CD4-positive, alpha-beta T cell treated with Interleukin-17A for 4 hours (primary cell): ENCODE measurements at regions not wholly inside any gene's neighbourhood (a gene's known extent, or its start where the extent isn't known, plus 50 kb on each side); places are given as distances from the start of the nearest gene placed in this dataset.
"Not testable (repeated sequence)": the region's sequence is repeated elsewhere in the genome, so short reads cannot be mapped to it uniquely, and the experiment has no call there.

Experiments
- DNase-seq: peaks from one replicate; pipeline ENCODE4 v3.0.0-alpha.2; 2020; ENCODE audit warnings: mixed read lengths

DNA sequence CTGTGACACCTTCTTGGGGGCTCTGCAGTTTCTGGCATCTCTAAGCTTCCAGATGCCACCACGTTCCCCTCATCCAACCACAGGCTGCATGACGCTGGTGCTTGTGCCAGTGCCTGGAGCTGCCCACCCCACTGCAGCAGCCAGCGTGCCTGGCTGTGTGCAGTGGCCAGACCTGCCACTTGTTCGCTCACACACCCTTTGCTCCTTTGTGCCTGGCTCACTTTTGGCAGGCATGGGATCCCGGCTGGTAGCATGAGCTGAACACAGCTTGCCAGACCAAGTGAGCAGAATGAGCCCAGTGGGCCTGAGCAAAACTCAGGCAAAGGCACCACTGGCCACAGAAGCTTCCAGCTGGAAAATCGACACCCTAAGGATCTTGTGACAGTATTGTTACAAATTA lies 562.9 kb upstream of the ACO1 start:
- DNase-seq, result no peak

GRCh38 chr9:31823365-31823764 lies 561.1 kb upstream of the ACO1 start:
- no peak for DNase-seq

DNA sequence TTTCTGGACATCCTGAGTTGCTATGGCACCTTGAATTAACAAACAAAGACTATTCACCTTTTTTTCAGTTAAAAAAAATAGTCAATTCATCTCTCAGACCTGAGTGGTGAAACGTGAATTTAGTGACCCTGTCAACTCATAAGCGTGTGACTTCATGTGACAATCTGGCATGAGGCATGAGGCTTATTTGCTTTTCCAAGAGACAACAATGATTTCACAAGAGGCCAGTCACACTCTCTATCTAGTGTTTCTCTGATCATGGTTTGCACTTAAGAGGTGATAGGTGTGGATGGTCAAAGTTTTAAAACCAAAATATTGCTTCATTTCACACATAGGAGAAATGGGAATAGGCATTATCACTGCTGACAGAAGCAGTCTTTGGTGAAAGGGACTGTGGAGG lies 559.6 kb upstream of the ACO1 start:
- no peak for DNase-seq

GRCh38 chr9:31837211-31837610 lies 547.2 kb upstream of the ACO1 start:
- DNase-seq, result no peak

DNA sequence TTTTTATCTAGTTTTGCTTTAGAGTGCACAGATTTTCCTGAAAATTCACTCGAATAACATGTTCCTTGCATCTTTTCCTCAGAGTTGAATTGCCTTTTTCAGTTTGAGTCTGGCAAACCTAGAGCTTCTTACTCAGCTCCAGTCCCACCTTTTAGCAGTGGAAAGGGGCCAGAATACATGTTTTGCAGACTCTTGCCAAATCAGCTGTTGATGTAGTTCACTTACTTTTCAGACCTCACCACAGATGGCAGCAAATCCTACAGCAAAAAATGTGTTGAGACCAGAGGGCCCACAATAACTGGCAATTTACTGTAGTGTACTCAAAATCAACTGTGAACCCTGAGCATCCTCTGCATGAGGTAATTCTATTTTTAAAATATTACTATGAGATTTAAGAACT lies 545.2 kb upstream of the ACO1 start:
- no peak for DNase-seq

- no peak for DNase-seq
Measured at GRCh38 chr9:31840702-31841101, 543.7 kb upstream of the ACO1 start.

DNA sequence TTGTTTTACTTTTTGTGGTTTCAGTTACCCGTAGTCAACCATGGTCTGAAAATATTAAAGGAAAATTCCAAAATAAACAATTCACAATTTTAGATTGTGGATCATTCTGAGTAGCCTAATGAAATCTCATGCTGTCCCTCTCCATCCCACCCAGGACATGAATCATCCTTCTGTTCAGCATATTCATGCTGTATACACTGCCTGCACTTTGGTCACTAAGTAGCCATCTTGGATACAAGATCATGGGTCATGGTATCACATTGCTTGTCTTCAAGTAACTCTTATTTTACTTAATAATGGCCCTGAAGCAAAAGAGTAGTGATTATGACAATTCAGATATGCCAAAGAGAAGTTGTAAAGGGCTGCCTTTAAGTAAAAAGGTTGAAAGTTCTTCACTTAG lies 536.5 kb upstream of the ACO1 start:
- no peak for DNase-seq

DNA sequence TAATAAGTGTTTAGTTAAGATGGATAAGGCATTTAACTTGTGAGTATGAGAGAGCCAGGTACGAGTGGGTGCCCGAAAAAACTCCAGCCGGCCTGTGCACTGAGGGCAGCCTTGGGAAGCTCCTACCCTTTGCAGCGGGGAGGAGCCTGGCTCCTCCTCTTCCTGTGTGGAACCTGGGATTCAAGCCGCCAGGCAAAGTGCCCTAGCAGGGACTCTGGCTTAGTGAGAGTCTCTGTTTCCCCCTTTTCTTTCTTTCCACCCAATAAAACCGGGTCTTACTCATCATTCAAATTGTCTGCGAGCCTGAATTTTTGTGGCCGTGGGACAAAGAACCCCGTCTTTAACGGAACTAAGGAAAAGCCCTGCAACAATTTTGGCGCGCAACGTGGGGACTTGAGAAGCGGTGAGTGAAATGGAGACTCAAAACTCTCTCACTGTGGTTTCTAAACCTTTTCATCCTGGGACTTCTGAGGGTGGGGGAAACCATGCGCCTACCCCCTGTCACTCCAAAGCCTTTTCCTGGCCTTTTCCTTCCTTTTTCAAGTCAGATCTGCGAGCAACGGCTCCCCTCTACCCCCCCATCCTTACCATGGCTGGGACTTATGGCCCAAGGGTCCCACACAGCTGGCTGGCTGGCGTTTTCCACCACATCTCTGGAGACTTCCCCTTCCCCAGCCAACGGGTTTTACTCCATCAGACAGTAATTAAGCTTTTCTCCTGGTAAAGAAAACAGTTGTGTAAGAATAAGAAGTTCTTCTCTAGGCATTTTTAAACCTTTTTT lies 535.7 kb upstream of the ACO1 start:
- DNase-seq, result no peak

DNA sequence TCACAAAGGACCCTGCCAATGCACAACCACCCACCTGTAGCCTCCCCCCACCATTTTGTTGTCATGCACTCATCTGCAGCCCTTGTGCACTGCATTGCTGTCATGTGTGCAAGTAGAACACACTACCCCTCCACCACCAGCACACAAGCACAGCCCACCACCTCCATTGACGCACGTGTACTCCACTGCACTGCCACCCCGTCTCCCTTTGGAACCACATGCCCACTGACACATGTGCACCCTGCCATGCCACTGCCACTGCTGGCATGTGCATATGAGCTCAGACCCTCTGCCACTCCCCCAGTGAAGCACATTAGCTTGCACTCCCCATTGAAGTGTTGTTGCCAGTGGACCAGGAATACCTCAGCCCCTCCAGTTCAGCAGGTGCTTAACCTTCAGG lies 530.3 kb upstream of the ACO1 start:
- DNase-seq, result no peak

GRCh38 chr9:31868830-31869229 lies 515.6 kb upstream of the ACO1 start:
- no peak for DNase-seq

- DNase-seq, result no peak
Measured at GRCh38 chr9:31870276-31870675, 514.2 kb upstream of the ACO1 start.

DNA sequence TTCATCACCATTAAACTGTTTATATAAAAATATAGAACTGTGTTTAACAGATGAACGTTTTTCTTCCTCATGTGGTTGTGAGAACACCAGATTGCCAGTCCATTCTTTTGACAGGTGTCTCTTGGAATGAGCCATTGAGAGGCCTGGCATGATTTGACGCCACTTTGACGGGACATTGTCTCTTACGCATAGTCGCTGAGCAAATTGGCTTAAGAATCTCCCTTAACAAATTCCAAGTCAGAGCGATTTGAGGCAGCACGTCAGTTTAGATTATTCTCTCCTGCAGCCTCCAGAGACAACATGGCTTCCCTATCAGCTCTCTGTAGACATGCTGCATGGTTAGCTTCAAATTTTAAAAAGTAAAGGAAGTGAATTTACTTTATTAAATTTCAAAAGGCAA lies 510.7 kb upstream of the ACO1 start:
- no peak for DNase-seq

DNA sequence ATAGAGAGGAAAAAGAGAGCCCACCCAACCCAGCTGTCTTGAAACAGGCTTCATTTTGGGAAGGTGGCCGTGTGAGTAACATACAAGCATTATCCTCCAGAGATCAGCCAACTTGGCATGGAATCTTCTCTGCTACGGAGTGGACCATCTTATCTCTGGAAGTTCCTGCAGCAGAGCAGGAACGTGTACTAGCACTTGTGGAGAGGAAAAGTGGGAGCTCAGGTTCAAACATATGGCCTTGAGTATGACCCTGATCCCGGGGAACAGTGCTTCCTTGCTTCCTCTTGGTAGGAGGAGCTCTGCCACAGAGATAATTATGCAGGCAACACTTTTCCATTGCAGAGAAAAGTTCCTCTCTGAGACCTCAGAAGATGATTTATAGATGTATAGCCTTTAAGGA lies 490.4 kb upstream of the ACO1 start:
- no peak for DNase-seq

DNA sequence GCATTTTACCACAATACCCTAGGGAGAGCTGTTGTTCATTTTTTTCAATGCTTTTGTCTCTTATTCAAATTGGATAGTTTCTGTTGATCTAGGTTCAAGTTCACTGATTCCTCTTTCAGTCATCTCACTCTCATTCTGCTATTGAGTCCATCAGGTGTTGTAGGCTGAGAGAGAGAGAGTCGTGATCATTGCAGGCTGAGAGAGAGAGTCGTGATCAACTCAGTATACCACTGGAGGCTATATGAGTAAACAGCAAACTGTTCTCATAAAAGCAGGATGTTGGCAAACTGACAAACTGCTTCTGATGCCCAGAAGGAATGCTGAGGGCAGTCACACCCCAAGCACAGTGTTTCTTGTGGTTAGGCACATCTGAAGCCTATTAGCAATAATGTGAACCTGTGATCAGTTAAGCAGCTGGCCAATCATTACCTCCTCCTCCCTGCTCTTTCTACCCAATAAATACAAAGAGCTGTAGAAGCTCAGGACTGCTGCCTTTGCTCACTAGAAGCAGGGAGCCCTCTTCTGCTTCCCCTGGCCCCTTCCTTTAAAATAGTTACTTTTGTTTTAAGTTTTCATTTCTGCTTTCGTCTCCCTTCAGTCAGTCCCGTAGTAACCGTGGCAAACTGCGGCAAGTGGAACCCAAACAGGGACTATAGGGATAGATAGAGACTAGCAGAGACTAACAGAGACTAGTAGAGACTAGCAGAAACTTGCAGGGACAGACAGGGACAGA lies 476.1 kb upstream of the ACO1 start:
- DNase-seq, result no peak

DNA sequence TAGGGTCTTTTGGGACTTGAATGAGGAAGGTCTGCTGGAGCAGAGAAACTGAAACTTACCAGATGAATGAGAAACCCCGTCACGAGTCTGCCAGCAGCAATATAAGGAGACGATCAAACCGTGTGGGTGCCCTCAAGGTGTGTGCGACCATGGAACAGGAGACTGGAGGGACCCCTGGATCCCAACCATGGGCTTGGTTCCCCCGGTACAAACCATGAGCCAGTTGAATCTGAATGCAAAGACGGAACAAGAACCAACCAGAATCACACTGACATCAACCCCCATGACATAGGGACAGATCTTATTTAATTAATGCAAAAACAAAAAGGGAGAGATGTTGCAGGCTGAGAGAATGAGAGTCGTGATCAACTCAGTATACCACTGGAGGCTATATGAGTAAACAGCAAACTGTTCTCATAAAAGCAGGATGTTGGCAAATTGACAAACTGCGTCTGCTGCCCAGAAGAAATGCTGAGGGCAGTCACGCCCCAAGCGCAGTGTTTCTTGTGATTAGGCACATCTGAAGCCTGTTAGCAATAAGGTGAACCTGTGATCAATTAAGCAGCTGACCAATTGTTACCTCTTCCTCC lies 475.5 kb upstream of the ACO1 start:
- DNase-seq, result no peak

GRCh38 chr9:31912636-31913035 lies 471.8 kb upstream of the ACO1 start:
- DNase-seq, result no peak

DNA sequence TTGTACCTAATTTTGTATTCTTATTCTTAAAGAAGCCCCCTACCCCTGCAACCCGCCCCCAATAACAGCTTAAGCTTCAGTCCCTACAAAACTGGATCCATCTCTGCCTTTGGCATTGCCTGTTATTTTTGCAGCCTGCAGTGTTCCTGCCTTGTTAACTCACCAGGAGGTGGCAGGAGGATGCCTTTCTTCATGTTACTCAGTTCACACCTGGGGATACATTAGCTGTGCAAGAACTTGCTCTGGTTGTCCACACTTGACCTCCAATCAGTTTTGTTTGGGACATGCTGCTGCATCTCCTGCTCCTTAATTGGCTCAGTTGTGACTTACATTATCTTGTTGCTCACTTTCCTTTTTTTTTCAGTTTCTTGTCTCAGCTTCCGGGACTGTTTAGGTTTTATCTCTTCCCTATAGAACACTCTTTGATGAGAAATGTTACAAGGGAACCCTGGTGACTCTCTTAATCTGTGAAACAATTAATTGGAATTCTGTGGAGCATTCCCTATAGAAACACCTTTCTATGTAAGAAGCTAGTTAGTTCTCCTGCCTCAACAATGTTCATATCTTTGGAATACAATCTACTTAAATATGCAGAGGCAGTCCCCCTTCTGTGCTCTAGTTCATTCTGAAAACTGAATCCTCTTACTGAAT lies 467.7 kb upstream of the ACO1 start:
- no peak for DNase-seq

GRCh38 chr9:31937737-31938136 lies 446.7 kb upstream of the ACO1 start:
- not testable (repeated sequence) for DNase-seq

DNA sequence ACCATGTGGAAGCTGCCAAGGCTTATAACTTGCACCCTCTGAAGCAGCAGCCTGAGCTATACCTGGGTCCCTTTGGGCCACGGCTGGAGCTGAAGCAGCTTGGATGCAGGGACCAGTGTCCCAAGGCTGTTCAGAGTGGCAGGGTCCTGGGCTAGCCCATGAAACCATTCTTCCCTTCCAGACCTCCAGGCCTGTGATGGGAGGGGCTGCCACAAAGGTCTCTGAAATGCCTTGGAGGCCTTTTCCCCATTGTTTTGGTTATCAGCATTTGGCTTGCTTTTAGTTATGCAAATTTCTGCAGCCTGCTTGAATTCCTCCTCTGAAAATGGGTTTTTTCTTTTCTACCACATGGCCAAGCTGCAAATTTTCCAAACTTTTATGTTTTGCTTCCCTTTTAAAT lies 433.7 kb upstream of the ACO1 start:
- DNase-seq, result no peak

- DNase-seq, result no peak
Measured at GRCh38 chr9:31958572-31958971, 425.9 kb upstream of the ACO1 start.

DNA sequence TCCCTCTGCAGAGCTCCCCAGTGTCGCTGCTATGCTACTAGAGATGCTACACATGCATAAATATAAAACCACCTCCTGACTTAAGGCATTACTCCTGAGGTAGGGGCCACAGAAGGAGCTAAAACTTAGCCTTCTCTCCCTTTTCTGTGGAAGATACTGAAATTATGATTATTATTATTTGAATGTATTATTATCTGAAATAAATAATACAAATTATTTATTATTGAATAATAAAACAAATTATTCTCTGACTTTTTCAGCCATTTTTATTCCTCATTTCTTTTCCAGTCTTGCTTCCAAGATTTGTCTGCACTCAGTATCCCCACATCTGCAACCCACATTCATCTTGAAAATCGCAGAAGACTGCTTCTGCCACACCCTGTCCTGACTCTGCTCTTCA lies 414.9 kb upstream of the ACO1 start:
- DNase-seq, result no peak

GRCh38 chr9:31983895-31984294 lies 400.5 kb upstream of the ACO1 start:
- DNase-seq, result no peak

GRCh38 chr9:31996331-31996730 lies 388.1 kb upstream of the ACO1 start:
- no peak for DNase-seq
